ENCODE measurements at regions not wholly inside any gene's neighbourhood (a gene's known extent, or its start where the extent isn't known, plus 50 kb on each side); places are given as distances from the start of the nearest gene placed in this dataset.

GRCh38 chr21:23963454-23963853, 1643.8 kb downstream of the MRPL39 start:
- POLR2A ChIA-PET: no interaction called here
- no peaks in the 10 kb centered on the region for H3K9me3 ChIP-seq (replicated peaks; ENCODE audit: control insufficient read depth, insufficient read depth, low read length)
- CTCF ChIA-PET: no interaction called here
- no peaks in the 10 kb centered on the region for H4K20me1 ChIP-seq (replicated peaks; ENCODE audit: control insufficient read depth, extremely low read depth, insufficient read depth, low read length)
- TF ChIP-seq EZH2 (IDR thresholded peaks at IDR 0.05; ENCODE audit: borderline replicate concordance, low read depth, low read length, severe bottlenecking) (no peak), FOS (IDR thresholded peaks at IDR 0.05; ENCODE audit: borderline replicate concordance, insufficient read depth, low read length) (peak; percentile 9), MYC (IDR thresholded peaks at IDR 0.05; ENCODE audit: low read depth, low read length) (no peak), POLR2A (IDR thresholded peaks at IDR 0.05; ENCODE audit: low read depth, low read length) (no peak), GATA2 (IDR thresholded peaks at IDR 0.05; ENCODE audit: insufficient read depth, insufficient read length, low read depth, low read length) (no peak)
- TF ChIP-seq, protein P1, sequence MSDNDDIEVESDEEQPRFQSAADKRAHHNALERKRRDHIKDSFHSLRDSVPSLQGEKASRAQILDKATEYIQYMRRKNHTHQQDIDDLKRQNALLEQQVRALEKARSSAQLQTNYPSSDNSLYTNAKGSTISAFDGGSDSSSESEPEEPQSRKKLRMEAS (IDR thresholded peaks at IDR 0.05; ENCODE audit: insufficient read depth, insufficient read length): no peak
- no peaks in the 10 kb centered on the region for H3K4me1 ChIP-seq (ENCODE audit: control insufficient read depth, extremely low read depth, insufficient read depth, low read length)
- no peak overlapping the region for H3K4me3 ChIP-seq (replicated peaks in 1 of 3; ENCODE audit: insufficient read depth in 1 of 3, low read depth in 1 of 3, low read length in 3 of 3)
- no peak overlapping the region for H2AFZ ChIP-seq (ENCODE audit: low read depth, low read length)
- H3K4me2 ChIP-seq (ENCODE audit: insufficient read depth, low read length): no peak overlapping the region
- no peaks in the 10 kb centered on the region for H3K79me2 ChIP-seq (ENCODE audit: control insufficient read depth, insufficient read depth, low read length)
- no TSS peak for BruUV-seq (replicated peaks)
- no peaks in the 10 kb centered on the region for H3K9me1 ChIP-seq (replicated peaks; ENCODE audit: control insufficient read depth, extremely low read depth, insufficient read depth, low read length)
- DNase-seq (ENCODE audit: low read depth, low spot score): peak; percentile 10
- no peaks in the 10 kb centered on the region for H3K36me3 ChIP-seq (ENCODE audit: control insufficient read depth in 2 of 2, extremely low read depth in 1 of 2, insufficient read depth in 2 of 2, low read length in 2 of 2)
- dilution Hi-C loops (cut with MboI; ENCODE audit: extremely low pct_ligation_motif_present, low sequenced_read_pairs): no loop called here
- intact Hi-C loops (cut with micrococcal nuclease): no loop called here
- H3K27me3 ChIP-seq (ENCODE audit: control insufficient read depth in 2 of 2, insufficient read depth in 2 of 2, low read length in 2 of 2): no peaks in the 10 kb centered on the region
- H3K9ac ChIP-seq (replicated peaks; ENCODE audit: extremely low read depth, insufficient read depth, low read length): no peak overlapping the region
- no peak overlapping the region for H3K27ac ChIP-seq (ENCODE audit: insufficient read depth, low read depth, low read length)
- no peak for FAIRE-seq

GRCh38 chr21:23960769-23961168, 1646.5 kb downstream of the MRPL39 start:
- TF ChIP-seq, protein P1 (IDR thresholded peaks at IDR 0.05; ENCODE audit: insufficient read depth, insufficient read length): no peak
- TF ChIP-seq POLR2AphosphoS5 (IDR thresholded peaks at IDR 0.05; ENCODE audit: insufficient read depth, low read depth, low read length) (no peak), FOS (IDR thresholded peaks at IDR 0.05; ENCODE audit: borderline replicate concordance, insufficient read depth, low read length) (no peak), MYC (IDR thresholded peaks at IDR 0.05; ENCODE audit: low read depth, low read length) (no peak), GATA2 (IDR thresholded peaks at IDR 0.05; ENCODE audit: insufficient read depth, insufficient read length, low read depth, low read length) (no peak), JUN (IDR thresholded peaks at IDR 0.05; ENCODE audit: borderline replicate concordance, insufficient read depth, insufficient read length, low read depth) (no peak), POLR2A (IDR thresholded peaks at IDR 0.05; ENCODE audit: low read depth, low read length) (no peak), EZH2 (IDR thresholded peaks at IDR 0.05; ENCODE audit: borderline replicate concordance, low read depth, low read length, severe bottlenecking) (no peak)
- TF ChIP-seq, protein P2, sequence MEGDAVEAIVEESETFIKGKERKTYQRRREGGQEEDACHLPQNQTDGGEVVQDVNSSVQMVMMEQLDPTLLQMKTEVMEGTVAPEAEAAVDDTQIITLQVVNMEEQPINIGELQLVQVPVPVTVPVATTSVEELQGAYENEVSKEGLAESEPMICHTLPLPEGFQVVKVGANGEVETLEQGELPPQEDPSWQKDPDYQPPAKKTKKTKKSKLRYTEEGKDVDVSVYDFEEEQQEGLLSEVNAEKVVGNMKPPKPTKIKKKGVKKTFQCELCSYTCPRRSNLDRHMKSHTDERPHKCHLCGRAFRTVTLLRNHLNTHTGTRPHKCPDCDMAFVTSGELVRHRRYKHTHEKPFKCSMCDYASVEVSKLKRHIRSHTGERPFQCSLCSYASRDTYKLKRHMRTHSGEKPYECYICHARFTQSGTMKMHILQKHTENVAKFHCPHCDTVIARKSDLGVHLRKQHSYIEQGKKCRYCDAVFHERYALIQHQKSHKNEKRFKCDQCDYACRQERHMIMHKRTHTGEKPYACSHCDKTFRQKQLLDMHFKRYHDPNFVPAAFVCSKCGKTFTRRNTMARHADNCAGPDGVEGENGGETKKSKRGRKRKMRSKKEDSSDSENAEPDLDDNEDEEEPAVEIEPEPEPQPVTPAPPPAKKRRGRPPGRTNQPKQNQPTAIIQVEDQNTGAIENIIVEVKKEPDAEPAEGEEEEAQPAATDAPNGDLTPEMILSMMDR (IDR thresholded peaks at IDR 0.05; ENCODE audit: extremely low read depth in 1 of 2, insufficient read depth in 1 of 2, low read depth in 1 of 2, low read length in 2 of 2): no peak
- dilution Hi-C loops (cut with MboI; ENCODE audit: extremely low pct_ligation_motif_present, low sequenced_read_pairs) (no loop called here), intact Hi-C loops (cut with micrococcal nuclease) (no loop called here)
- CTCF ChIA-PET: no interaction called here
- Histone ChIP-seq H3K4me1 (ENCODE audit: control insufficient read depth, extremely low read depth, insufficient read depth, low read length) (no peaks in the 10 kb centered on the region), H3K79me2 (ENCODE audit: control insufficient read depth, insufficient read depth, low read length) (no peaks in the 10 kb centered on the region), H3K9me1 (replicated peaks; ENCODE audit: control insufficient read depth, extremely low read depth, insufficient read depth, low read length) (no peaks in the 10 kb centered on the region), H3K4me3 (replicated peaks in 1 of 3; ENCODE audit: insufficient read depth in 1 of 3, low read depth in 1 of 3, low read length in 3 of 3) (no peak overlapping the region), H3K27me3 (ENCODE audit: control insufficient read depth in 2 of 2, insufficient read depth in 2 of 2, low read length in 2 of 2) (no peaks in the 10 kb centered on the region), H2AFZ (ENCODE audit: low read depth, low read length) (no peak overlapping the region), H3K36me3 (ENCODE audit: control insufficient read depth in 2 of 2, extremely low read depth in 1 of 2, insufficient read depth in 2 of 2, low read length in 2 of 2) (no peaks in the 10 kb centered on the region), H4K20me1 (replicated peaks; ENCODE audit: control insufficient read depth, extremely low read depth, insufficient read depth, low read length) (no peaks in the 10 kb centered on the region), H3K9ac (replicated peaks; ENCODE audit: extremely low read depth, insufficient read depth, low read length) (no peak overlapping the region), H3K9me3 (replicated peaks; ENCODE audit: control insufficient read depth, insufficient read depth, low read length) (no peaks in the 10 kb centered on the region), H3K4me2 (ENCODE audit: insufficient read depth, low read length) (no peak overlapping the region), H3K27ac (ENCODE audit: insufficient read depth, low read depth, low read length) (no peak overlapping the region)
- DNase-seq (ENCODE audit: low read depth, low spot score): no peak
- BruUV-seq (replicated peaks): no TSS peak
- POLR2A ChIA-PET: no interaction called here
- FAIRE-seq: no peak

Data from endothelial cell of umbilical vein (primary cell).